Psoas muscle (tissue), 7 donors: ENCODE measurements at regions not wholly inside any gene's neighbourhood (a gene's known extent, or its start where the extent isn't known, plus 50 kb on each side); places are given as distances from the start of the nearest gene placed in this dataset.

ENCODE experiments used
- ATAC-seq, 4 donors: fragments of 200-7000 bp; cut with Tn5 transposase; one replicate each; pipeline ENCODE4 v1.9.1; 2020; ENCODE audit warnings: moderate library complexity in 3 of 4, mild to moderate bottlenecking in 2 of 4
- DNase-seq, 2 donors: peaks; one replicate each; pipeline ENCODE4 v3.0.0-alpha.2; 2020
- H3K27ac ChIP-seq: fragments of 200-600 bp; one replicate; pipeline ENCODE4 v1.8.0; 2022
- H3K27me3 ChIP-seq, 3 donors: fragments of 200-600 bp in 1 of 3; one replicate each; pipeline versions ENCODE4 v1.6.1 to v1.8.0; 2013 to 2022; ENCODE audit warnings: low read length in 2 of 3, mild to moderate bottlenecking in 2 of 3, moderate library complexity in 1 of 3; ENCODE audit not compliant: insufficient read depth in 3 of 3
- H3K36me3 ChIP-seq, 2 donors: fragments of 200-600 bp in 1 of 2; one replicate each; pipeline versions ENCODE4 v1.6.1 to v1.8.0; 2013 to 2022; ENCODE audit warnings: low read depth in 1 of 2, mild to moderate bottlenecking in 1 of 2, moderate library complexity in 1 of 2; ENCODE audit not compliant: insufficient read depth in 1 of 2
- H3K4me1 ChIP-seq: fragments of 200-600 bp; one replicate; pipeline ENCODE4 v1.8.0; 2022
- H3K4me3 ChIP-seq: fragments of 200-600 bp; one replicate; pipeline ENCODE4 v1.8.0; 2022; ENCODE audit warnings: mild to moderate bottlenecking
- H3K9me3 ChIP-seq: fragments of 200-600 bp; one replicate; pipeline ENCODE4 v1.8.0; 2022
- WGBS, 3 donors: extraction: QIAGEN DNeasy Blood & Tissue Kit; methylation state at CpG; one replicate each; pipeline versions ENCODE4 v1.1.6 to v1.1.7; 2013; 5-methylcytosine and 5-hydroxymethylcytosine counted together
- intact Hi-C, 2 donors: fragments of 100-400 bp; cut with DNase I; formaldehyde crosslinking; loops; one replicate each; pipeline versions ENCODE4 v1.11.0 to v1.14.2; 2022
- TF ChIP-seq, protein P1 (sequence below): fragments of 200-600 bp; IDR thresholded peaks from one replicate; pipeline ENCODE4 v1.8.0; 2022; ENCODE audit warnings: antibody characterized with exemption
- donor health status: healthy with polysubstance abuse.
- donor health status: DM: no; HTN: no; CAD: no; lungs with moderate emphysema.
- donor health status: Bipolar disorder and iron deficiency.
- donor health status: healthy.
- donor health status: DM: yes; HTN: yes; CAD: no.
- donor health status: DM: no; HTN: no; CAD: no.
- donor health status: DM: yes; HTN: yes; CAD: no.

DNA sequence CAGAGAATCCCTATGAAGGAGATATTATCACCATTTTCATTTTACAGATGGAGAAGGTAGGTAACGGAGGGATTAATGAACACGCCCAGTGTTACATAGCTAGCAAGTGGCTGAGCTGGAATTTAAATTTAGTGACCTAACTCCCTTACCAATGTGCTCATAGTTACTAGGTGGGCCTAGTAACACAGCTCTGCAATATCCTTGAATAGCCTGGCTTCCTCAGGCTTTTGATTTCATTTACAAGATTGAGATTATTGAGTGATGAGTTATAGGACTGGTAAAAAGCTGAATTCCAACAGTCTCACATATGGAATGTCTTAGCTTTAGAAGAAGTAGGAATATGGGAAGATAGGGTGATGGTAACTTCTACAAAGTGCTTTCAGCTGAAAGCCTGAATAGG lies 336.3 kb upstream of the KIF2A start:
- TF ChIP-seq, protein P1, sequence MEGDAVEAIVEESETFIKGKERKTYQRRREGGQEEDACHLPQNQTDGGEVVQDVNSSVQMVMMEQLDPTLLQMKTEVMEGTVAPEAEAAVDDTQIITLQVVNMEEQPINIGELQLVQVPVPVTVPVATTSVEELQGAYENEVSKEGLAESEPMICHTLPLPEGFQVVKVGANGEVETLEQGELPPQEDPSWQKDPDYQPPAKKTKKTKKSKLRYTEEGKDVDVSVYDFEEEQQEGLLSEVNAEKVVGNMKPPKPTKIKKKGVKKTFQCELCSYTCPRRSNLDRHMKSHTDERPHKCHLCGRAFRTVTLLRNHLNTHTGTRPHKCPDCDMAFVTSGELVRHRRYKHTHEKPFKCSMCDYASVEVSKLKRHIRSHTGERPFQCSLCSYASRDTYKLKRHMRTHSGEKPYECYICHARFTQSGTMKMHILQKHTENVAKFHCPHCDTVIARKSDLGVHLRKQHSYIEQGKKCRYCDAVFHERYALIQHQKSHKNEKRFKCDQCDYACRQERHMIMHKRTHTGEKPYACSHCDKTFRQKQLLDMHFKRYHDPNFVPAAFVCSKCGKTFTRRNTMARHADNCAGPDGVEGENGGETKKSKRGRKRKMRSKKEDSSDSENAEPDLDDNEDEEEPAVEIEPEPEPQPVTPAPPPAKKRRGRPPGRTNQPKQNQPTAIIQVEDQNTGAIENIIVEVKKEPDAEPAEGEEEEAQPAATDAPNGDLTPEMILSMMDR, result no peak
- Histone ChIP-seq H3K27me3 (no peaks in the 10 kb centered on the region), H3K4me1 (no peaks in the 10 kb centered on the region), H3K9me3 (no peaks in the 10 kb centered on the region), H3K36me3 (no peaks in the 10 kb centered on the region), H3K4me3 (no peak overlapping the region), H3K27ac (no peak overlapping the region)
- no peak for ATAC-seq
- 90 to 92% (median 91%) methylated on average over 2 of the region's 2 CpGs for WGBS, 3 donors
- DNase-seq, result no peak
- intact Hi-C loops, result no loop called here

DNA sequence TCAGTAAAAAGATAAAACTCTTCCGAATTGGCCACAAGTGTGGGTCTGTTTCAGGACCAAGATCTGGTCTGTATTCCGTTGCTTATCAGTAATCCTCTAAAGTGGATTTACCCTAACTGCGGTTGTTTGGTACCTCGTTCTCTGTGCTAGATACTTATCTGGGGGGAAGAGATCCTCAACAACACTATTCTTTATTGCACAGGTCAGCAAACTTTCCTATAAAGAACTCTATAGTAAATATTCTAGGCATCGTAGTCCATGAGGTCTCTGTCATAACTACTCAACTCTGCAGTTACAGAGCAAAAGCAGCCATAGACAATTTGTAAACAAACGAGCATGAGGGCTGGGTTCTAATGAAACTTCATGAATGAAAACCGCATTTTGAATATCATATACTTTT lies 335.8 kb upstream of the KIF2A start:
- TF ChIP-seq, protein P1, result no peak
- intact Hi-C loops, result no loop called here
- no peak for DNase-seq
- Histone ChIP-seq H3K27me3 (no peaks in the 10 kb centered on the region), H3K4me3 (no peak overlapping the region), H3K36me3 (no peaks in the 10 kb centered on the region), H3K9me3 (no peaks in the 10 kb centered on the region), H3K4me1 (no peaks in the 10 kb centered on the region), H3K27ac (no peak overlapping the region)
- no peak for ATAC-seq
- WGBS, 3 donors, result 81 to 86% (median 83%) methylated on average over 7 of the region's 7 CpGs

- WGBS, 3 donors, result 71 to 76% (median 72%) methylated on average over 6 of the region's 6 CpGs
- Histone ChIP-seq H3K36me3 (no peaks in the 10 kb centered on the region), H3K27ac (no peak overlapping the region), H3K27me3 (no peaks in the 10 kb centered on the region), H3K4me3 (no peak overlapping the region), H3K4me1 (no peaks in the 10 kb centered on the region), H3K9me3 (no peaks in the 10 kb centered on the region)
- intact Hi-C loops, result no loop called here
- TF ChIP-seq, protein P1, result no peak
- ATAC-seq, result no peak
- no peak for DNase-seq
Measured at GRCh38 chr5:61974680-61975079, 331.3 kb upstream of the KIF2A start.

GRCh38 chr5:61981886-61982285 lies 324.1 kb upstream of the KIF2A start:
- H3K4me3 ChIP-seq, result no peak overlapping the region
- peaks cover 4% of the 10 kb centered on the region for H3K9me3 ChIP-seq
- no peaks in the 10 kb centered on the region for H3K36me3 ChIP-seq
- H3K27me3 ChIP-seq, result no peaks in the 10 kb centered on the region
- 75 to 77% (median 75%) methylated on average over 6 of the region's 6 CpGs for WGBS, 3 donors
- intact Hi-C loops, result no loop called here
- ATAC-seq (no peak), DNase-seq (no peak)
- no peak overlapping the region for H3K27ac ChIP-seq
- no peaks in the 10 kb centered on the region for H3K4me1 ChIP-seq
- TF ChIP-seq, protein P1, result no peak

DNA sequence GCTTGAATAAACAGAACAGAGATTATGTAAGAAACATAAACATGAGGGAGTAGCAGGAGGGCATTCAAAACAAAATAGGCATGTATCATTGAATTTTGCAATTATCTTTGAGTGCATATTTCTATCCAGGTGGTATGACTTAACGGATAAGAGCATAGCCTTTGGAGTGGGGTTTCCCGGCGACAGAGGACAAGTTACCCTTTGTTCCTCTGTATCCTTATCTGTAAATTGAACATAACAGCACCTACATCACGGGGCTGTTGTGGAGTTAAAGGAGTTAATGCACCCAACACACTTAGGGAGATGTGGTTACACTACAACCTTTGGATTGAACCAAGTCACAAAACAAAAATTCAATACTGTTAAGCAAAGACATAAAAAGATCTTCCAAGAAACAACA lies 314.6 kb upstream of the KIF2A start:
- no peak for DNase-seq
- Histone ChIP-seq H3K27ac (no peak overlapping the region), H3K4me1 (no peaks in the 10 kb centered on the region), H3K36me3 (no peaks in the 10 kb centered on the region), H3K9me3 (peaks cover 6% of the 10 kb centered on the region), H3K4me3 (no peak overlapping the region), H3K27me3 (peaks cover 0 to 4% (median 0%) of the 10 kb centered on the region in 3 donors)
- WGBS, 3 donors, result 74 to 78% (median 75%) methylated on average over 4 of the region's 4 CpGs
- no peak for ATAC-seq
- TF ChIP-seq, protein P1, result no peak
- intact Hi-C loops, result no loop called here
